Heart left ventricle (tissue), 13 donors: ENCODE measurements at regions not wholly inside any gene's neighbourhood (a gene's known extent, or its start where the extent isn't known, plus 50 kb on each side); places are given as distances from the start of the nearest gene placed in this dataset.

Source experiments
- CTCF ChIP-seq, 12 donors: fragments of 200-600 bp; sonication (generic) in 4 of 12; IDR thresholded peaks; one replicate each; pipeline versions ENCODE4 v1.5.0 to v1.8.0; 2018 to 2022; ENCODE audit warnings: antibody characterized with exemption in 12 of 12, mild to moderate bottlenecking in 5 of 12
- POLR2A ChIP-seq, 2 donors: fragments of 450-650 bp; IDR thresholded peaks; one replicate each; pipeline ENCODE4 v1.6.1; 2017; ENCODE audit warnings: antibody characterized with exemption in 2 of 2, mild to moderate bottlenecking in 2 of 2, moderate library complexity in 2 of 2
- donor health status: ischemic (EF 13 %, LVEDD 7.1; RV severe dilation, severe dysfunction).
- donor health status: DM: no; HTN: yes; CAD: no.
- donor health status: DM: no; HTN: no; CAD: no.
- donor health status: ischemic (EF 25% LVEDD 6.9; RV normal size, moderate dysfunction).
- donor health status: ischemic (EF 25% LVEDD 5.7; RV mildly dilated, moderate dysfunction).
- donor health status: ischemic (EF 35%, LVEDD 5.7; RV mildly dilated, moderate dysfunction).
- donor health status: nonischemic (EF 11% LVEDD 7.7; RV severe dilation, severe dysfunction).
- donor health status: DM: yes; HTN: yes; CAD: no.
- donor health status: PGD.
- donor health status: ischemic (EF 29% LVEDD 5.4; RV normal size, mild dysfunction).
- donor health status: nonischemic (EF 23%, LVEDD 6.1; RV moderate dilation, normal function).

GRCh38 chr1:209342441-209343175, 240.9 kb upstream of the CAMK1G start:
- TF ChIP-seq CTCF (IDR thresholded peaks at IDR 0.05) (no peak), POLR2A (IDR thresholded peaks at IDR 0.05) (no peak)
